NCI-H1417 treated with DMSO at 0.1 percent for 48 hours (cell line): ENCODE measurements at regions not wholly inside any gene's neighbourhood (a gene's known extent, or its start where the extent isn't known, plus 50 kb on each side); places are given as distances from the start of the nearest gene placed in this dataset.

Experiments
- DNase-seq: peaks from one replicate; lab custom pipeline; 2025; lab: John Stamatoyannopoulos, UW

DNA sequence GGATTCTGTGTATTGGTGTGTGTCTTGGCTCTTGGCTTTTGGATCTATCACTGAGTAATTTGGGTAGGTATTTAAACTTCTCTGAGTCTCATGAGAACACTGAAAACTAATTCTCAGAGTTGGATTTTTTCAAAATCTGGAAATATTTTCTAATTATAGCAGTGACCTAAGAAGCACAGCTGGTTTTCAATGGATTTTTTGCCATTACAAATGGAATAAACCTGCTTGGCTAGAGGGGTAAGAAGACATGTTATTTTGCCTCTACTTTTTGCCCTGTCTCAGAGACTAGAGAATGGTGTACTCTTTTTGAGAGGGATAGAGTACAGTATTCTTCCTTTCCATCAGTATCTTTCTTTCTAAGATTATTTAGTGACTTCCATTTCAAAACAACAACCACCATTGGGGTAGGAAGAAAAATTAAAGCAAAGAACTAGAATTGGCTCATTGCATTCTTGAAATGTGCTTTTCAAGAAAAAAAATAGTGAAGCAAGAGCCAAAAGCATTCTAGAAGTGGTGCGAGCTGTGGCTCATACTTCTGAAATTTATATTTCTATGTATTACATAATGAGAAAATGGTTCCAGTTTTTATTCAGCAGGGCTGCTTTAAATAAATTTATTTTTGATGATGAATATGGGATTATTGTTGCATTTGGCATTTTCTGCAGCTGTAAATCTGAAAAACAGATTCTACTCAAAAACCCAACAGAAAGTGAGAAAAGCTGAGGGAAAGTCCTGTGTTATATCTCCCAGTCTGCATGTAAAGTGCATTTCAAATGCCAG is 850.2 kb upstream of the SLIT2 start:
- DNase-seq, result no peak

DNA sequence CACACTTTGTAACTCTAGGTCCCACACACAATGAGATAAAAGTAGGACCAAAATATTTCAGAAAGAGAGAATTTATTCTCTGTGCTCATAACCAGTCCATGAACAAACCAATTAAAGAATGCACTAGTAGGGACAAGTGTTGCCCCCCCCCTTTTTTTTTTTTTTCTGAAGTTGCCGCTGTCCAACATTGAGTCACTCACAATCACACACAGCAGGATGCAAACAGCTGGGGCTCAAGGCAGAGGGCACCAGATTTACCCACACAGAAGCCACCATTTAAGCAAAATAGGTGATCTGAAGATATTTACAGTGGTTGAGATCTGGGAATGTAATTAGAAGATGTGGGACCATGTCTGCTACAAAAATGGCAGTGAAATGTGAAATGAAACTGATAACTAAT is 850.9 kb upstream of the SLIT2 start:
- no peak for DNase-seq

DNA sequence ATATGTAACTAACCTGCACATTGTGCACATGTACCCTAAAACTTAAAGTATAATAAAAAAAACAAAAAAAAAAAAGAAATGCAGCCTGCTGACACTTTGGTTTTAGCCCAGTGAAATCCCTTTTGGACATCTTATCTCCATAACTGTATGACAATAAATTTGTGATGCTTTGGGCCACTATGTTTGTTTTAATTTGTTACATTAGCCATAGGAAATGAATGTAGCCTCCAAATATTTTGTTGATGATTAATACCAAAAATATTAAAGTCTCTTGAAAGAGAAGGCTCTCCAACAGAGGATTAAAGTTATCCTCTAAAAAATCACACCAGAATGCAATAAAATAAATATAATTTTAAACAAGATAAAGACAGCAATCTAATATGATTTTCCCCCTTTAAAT is 852.7 kb upstream of the SLIT2 start:
- DNase-seq, result no peak

DNA sequence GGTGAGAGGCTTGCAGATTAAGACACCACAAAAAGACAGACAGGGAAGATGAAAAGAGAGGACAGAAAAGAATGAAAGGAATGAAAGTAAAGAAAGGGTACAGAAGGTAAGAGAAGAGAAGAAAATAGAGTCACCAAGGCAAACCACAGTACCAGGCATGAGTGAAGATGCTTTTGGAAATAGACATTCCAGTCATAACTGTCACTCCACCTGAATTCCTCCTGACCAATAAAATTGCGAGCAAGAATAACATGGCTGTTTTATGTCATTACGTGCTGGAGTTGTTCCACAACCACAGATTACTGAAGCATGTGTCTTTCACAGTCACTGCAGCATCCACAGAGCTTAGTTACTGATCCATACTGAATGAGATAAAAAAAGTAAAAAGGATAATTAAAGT is 864.9 kb upstream of the SLIT2 start:
- DNase-seq, result no peak

DNA sequence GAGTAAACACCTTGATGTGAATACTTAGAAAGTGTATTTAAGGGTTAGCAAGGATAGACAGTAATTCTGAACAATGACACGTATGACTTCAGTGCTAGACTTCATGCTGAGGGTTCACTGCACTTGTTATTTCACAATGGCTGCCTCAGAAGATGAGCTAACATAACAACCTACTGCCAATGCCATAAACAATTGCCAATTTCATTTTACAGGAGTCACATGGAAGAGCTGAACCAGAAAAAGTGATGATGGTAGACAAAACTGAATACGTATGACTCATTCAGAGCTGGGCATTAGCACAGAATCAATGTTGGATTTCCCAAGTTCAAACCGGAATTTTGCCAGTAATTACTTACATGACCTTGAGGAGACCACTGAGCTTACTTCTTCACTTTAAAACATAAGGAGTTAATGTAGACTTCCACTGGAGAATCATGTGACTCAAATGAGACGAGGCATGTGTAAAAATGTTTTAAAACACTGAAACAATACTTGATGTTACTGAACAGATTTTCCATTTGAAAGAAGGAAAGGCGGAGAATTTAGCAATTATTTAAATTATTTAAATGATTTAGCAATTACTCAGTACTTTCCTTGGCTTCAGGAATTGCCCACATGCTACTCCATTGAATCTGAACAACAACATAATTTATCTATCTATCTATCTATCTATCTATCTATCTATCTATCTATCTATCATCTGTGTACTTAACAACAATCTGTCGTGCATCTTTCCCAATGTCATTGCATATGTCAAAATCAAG is 868.5 kb upstream of the SLIT2 start:
- DNase-seq, result no peak

DNA sequence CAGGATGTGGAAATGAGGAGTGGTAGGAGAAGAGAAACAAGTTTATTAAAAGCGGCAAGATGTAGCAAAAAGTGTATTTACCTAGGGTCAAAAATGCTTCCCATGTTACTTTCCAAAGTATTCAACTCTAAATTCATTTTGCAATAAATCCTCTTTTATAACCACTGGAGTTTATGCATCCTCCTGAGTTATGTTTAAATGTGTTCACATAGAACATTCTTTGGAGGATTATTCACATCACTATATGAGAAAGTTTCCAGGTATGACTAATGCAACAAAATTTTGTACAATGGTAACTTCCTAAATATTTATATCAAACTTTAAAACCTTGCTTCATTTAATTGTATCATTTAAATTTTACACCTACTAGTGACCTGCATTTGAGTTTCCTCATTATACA is 870.6 kb upstream of the SLIT2 start:
- DNase-seq, result no peak

DNA sequence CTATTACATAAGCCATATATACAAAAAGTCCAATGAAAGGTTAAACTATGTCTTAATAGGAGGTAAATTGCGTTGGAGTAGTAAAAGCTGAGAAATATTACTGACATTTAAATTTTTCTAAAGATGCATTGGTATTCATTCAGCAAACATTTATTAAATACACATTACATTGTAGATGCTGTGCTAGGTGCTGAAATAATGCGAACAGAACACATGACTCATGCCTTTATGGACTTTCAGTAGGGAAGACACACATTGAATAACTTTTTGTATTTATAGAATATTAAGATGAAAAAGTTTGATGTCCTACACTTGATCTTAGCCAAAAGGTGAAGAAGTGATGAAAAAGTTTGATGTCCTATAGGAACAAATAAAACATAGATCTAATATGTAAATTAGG is 871.1 kb upstream of the SLIT2 start:
- DNase-seq, result no peak

DNA sequence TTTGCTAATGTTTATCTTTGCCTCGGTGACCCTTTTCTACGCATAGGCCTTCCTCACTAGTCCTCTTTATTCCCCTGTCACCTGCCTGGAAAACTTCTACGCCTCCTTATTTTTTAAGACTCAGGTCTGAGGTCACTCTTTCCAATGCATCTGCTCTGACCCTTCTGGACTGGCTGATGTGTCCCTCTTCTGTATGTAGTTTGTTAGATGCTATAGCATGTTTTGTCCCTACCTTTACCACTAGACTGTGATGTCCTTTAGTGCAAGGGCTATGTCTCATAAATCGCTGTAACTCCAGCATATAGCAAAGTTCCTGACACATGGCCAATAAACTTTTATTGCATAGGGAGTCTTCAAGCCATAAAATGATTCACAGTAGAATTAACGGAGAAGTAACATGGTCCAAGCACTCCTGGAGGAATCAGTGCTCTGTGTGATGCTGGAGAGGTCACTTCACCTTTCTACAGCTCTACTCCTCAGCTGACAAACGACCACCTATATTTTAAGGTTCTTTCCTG is 872.5 kb upstream of the SLIT2 start:
- no peak for DNase-seq

DNA sequence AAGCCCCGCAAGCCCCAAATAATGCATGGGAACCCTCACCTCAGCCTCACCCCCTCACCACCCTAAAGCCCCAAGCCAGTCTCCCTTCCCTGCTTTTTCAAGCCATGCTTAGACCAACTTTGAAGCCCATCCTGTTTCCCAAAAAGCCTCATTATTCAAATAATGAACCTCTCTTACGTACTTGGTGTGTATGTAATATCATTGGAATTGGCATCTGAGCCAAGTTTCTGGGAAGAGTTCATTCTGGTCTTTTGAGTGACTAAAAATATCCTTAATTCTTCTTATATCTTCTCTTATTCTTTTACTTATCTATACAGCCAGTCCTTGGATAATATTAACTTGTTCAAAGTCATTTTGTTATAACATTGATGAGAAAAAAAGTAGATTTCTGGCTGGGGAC is 875.8 kb upstream of the SLIT2 start:
- DNase-seq, result no peak

DNA sequence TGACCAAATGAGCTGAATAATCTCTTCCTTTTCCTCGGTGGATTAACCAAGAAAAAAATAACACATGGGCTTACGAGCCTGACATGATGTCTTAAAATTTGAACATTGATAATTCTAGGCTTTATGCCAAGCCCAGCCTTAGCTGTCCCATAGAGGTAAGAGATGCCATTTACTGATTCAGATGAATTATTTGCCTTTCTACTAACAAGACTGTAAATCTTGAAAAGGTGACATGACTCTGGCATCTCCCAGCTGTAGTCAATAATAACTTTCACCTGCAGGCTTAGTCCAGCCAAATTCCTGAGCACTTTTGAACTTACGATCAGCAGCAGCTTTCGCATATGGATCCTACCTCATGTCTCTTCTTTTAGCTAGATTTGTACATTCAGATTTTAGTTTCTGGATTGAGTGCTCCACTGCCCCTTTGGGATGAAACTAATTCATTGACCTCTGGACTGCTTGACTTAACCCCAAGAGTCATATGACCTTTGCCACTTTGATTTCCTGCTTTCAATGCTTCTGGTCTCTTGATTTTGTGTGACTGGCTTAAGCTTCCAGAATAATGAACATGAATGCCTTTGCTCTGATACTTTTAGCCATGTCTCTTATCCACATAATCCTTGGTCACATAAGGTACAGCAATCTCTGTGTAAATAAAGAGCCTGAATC is 876.4 kb upstream of the SLIT2 start:
- no peak for DNase-seq

DNA sequence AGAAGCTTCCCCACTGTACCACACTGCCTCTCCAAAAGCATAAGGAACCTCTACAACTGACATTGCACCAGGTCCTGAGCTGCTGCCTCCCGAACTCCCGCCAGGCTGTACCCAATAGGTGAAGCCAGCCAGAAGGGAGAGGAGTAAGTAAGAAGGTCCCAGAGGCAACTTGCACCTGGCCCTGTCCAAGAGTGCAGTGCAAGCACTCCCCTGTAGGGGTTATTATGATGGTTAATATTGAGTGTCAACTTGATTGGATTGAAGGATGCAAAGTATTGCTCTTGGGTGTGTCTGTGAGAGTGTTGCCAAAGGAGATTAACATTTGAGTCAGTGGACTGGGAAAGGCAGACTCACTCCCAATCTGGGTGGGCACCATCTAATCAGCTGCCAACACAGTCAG is 879.3 kb upstream of the SLIT2 start:
- no peak for DNase-seq

DNA sequence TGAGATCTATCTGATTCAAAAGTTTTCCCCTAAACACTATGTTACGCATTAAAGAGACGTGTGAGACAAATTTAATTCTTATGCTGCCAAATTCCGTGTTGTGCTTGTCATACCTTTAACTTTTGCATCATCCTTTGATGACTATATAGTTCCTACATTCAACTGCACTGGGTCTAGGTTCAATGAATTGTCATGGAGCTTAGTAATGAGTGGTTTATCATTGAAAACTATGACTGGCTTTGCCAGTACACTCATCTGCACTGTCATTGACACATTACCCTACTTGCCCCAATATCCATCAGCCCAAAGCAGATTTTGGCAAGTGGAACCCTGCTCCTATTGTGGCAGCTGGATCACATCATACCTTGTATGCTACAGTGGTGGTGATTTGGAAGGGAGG is 882.9 kb upstream of the SLIT2 start:
- DNase-seq, result no peak

DNA sequence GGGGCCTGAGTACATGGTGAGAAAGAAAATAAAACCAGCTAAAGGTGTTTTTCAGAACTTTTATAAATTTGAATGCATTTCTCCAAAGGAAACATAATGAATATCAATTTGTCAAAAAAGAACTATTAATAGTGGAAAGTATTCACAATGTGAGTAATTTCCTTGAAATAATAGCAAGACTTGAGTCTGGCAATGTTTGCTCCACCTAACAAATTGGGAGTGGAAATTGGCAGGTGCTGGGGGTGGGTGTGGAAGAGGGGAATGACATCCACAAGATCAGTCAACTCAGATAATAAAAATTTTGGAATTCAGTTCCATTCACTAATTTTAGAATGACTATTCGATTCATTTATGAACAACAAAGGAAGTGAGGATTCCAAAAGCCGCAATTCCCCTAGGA is 884.8 kb upstream of the SLIT2 start:
- no peak for DNase-seq

DNA sequence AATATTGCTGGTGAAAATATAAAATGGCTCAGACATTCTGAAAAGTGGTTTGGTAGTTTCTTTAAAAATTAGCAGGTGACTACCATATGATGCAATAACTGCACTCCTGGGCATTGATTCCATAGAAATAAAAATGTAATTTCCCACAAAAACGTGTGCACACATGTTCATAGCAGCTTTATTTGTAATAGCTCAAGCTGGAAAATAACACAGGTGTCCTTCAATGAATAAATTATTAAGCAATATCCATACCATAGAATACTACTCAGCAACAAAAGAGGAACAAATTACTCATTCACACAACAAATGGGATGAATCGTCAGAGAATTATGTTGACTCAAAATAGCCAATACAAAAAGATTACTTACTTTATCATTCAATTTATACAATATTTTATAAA is 893.7 kb upstream of the SLIT2 start:
- no peak for DNase-seq

DNA sequence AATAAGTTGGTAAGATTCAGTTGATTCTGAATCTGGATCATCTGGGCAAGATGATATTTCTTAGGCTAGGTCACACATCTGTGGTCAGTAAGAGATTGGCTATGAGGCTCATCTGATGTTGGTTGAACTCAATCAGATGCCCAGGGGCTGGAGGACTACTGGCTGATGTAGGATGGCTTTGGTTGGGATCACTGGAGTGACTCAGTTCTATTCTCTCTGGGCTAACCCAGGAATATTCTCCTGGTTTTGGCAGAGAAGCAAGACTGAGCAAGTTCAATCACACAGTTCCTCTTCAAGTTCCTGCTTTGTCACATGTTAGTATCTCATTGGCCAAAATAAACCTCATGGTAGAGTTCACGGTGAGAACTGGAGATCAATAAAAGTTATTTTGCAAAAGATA is 902.3 kb upstream of the SLIT2 start:
- no peak for DNase-seq

DNA sequence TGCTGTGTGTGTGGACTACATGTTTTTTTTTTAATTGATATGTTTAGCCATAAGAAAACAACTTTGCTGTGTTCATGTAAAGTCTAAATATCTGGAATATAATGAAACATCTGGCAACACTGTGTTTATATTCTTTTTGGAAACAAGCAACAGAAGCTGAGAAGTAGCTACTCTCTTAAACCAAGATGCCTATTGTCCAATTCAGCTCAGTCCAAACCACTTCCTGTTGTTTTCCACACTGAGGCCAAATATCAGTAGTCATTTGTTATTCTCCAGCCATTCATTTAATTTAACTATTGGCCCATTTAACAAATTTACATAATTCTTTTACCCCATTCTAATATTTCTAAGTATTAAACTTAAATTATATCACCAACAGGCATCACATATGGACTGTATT is 903.0 kb upstream of the SLIT2 start:
- DNase-seq, result no peak

DNA sequence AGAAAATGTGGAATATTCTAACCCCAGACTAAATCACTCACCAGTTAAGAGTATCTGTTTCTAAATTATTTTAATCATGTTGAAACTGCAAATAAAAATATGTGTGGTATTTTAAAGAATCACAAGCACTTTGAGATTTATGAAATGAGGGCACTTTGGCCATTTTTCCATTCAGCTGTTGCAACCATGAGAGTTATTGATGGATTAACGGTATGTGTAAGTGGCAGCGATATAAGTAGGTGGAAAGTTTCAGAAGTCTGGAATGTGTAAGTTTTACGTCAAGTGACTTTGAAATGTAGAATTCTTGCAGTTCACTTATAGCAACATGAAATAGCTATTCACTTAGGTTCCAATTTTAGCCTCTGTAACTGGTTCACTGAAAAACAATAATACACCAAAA is 905.1 kb upstream of the SLIT2 start:
- no peak for DNase-seq

DNA sequence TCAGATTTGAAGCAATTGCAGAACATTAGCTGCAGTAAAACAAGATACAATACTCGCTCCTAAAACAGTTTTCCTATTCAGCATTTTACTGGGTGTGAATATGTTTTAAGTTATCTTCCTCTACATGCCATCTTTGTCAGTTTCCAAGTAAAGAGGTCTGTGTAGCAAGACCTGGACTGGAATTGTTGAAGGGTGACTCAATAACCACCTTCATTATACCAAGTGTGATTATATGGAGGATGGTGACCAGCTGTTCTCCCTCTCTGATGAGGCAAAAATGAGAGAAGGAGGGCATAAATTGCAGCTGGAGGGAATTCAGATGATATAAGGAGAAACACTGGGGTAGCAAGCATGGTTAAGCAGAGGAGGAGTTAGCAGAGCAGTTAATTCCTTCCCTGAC is 922.1 kb upstream of the SLIT2 start:
- DNase-seq, result no peak

DNA sequence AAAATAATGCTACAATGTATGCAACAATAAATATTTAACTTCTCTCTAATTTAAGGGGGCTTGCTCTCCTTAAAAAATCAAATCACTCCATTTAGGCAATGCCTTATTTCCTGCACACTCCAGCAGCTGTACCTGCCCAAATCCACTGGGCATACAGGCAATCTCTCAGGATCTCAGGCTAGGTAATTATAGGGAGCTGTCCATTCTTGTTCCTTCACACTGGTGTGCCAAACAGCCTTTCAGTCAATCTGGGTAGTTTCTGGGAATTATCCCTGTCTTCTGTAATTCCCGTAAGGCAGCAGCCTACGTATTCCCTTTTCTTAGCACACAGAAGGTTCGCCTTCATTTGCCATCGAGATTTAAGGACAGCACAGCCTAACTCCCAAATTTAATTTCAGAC is 922.6 kb upstream of the SLIT2 start:
- DNase-seq, result no peak

DNA sequence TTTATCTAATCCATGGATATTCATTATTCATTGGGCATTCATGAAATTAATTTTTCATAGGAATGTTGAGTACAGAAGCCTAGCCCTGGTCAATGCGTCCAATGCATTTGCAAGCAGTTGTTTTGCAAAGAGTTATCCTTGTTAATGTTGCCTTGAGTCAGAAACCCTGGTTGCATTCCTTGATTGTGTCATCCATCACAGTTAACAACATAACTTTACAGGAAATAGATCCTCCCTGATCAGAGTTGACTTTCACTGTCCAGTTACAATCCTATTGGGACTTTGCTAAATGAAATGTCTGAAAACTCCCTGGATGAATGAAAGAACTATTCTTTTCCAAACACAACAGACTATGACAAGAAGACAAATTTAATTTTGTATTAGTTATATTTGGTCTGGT is 924.3 kb upstream of the SLIT2 start:
- no peak for DNase-seq

DNA sequence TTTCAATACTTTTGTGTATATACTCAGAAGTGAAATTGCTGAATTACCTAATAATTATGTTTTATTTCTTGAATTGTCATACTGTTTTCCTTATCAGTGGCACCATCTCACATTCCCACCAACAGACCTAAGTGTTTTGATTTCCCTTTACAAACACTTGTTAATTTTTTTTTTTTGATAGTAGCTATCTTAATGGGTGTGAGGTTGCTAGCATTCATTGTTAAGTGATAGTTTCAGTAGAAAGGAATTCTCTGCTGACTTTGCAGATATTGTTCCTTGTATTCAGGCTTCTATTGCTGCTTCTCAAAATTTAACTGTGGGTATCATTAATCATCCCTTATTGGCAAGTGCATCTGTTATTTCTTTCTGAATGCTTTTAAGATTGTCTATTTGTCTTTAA is 927.5 kb upstream of the SLIT2 start:
- DNase-seq, result no peak

DNA sequence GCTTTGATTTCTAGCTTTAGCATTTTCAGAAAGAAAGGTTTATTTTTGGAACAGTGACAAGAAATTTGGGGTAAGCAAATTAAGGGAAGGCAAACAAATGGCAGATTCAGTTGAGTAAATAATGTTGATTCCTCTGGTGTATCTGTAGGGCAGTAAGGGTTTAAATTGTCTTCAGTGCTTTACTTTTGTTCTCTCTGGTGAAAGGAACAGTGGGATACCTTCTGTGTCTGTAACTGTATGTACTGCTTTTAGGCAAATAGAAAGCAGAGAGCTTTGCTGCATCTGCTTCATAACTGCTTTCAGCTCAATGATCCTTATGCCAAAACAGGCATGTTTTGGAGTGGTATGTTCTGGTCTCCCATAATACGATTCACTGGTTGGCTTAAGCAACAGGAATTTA is 932.1 kb upstream of the SLIT2 start:
- no peak for DNase-seq

DNA sequence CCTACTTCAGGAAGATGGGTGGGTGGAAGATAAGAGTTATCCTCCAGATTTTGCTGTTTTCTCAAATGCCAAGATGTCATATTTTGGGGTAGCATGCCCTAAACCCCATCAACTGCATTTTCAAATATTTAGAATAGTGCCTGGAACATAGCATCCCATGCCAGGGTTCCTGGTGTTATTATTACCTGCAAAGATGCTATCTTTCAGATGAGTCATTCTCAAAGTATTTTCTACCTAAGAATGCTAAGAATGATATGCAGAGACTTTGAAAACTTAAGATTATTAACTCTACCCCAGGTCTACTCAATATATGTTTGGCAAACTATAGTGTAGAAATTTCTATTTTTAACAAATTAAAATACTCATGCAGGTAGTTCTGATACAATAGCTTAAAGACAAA is 934.3 kb upstream of the SLIT2 start:
- no peak for DNase-seq
